ENCODE measurements at regions not wholly inside any gene's neighbourhood (a gene's known extent, or its start where the extent isn't known, plus 50 kb on each side); places are given as distances from the start of the nearest gene placed in this dataset.

DNA sequence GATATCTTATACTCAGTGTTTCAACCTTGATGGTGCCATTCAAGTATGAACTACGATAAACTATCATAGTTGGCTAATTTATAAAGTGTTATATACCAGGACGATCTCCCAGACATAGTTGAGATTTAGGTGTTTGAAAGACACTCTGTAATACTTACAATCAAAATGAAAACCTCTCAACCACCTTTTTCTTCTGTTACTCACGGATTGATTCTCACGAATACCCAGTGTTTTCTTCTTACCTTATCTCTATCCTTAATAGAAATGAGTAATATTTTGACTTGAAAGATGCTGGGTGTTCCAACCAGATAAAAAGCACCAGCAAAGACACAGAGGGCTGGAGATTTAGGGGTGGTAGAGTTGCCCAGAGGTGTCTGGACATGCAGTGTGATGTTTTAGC lies 169.9 kb downstream of the PTCSC3 start:
- ATAC-seq: no peak
- no peak for DNase-seq (ENCODE audit: extremely low read depth in 1 of 4, low spot score in 3 of 4)
- in situ Hi-C loops (cut with MboI): no loop called here
- H3K36me3 ChIP-seq (ENCODE audit: control insufficient read depth, insufficient read depth, low read length): no peaks in the 10 kb centered on the region
- H3K9me1 ChIP-seq (ENCODE audit: control insufficient read depth, insufficient read depth, low read length): no peaks in the 10 kb centered on the region
- no peak for FAIRE-seq
- H3K4me2 ChIP-seq (ENCODE audit: insufficient read depth, low read length): no peak overlapping the region
- H3K79me2 ChIP-seq (ENCODE audit: control insufficient read depth, insufficient read depth, low read length): no peaks in the 10 kb centered on the region
- H3K27me3 ChIP-seq (ENCODE audit: control insufficient read depth in 2 of 2, insufficient read depth in 2 of 2, low read length in 2 of 2): peaks cover 0 to 3% of the 10 kb centered on the region in 2 experiments; a peak in 2 of 5 replicates
- no TSS peak for BruUV-seq (replicated peaks)
- no peak overlapping the region for H2AFZ ChIP-seq (ENCODE audit: low read depth, low read length)
- H4K20me1 ChIP-seq (replicated peaks; ENCODE audit: control insufficient read depth, insufficient read depth, low read length): no peaks in the 10 kb centered on the region
- ChIA-PET CTCF (ENCODE audit: low intra/inter-chr PET ratio) (no interaction called here), POLR2A (no interaction called here)
- intact Hi-C loops (cut with micrococcal nuclease): no loop called here
- no peak overlapping the region for H3K4me3 ChIP-seq
- WGBS (ENCODE audit: insufficient coverage, low coverage, missing lambda C conversion rate): 0% methylated on average over 4 of the region's 4 CpGs
- H3K4me1 ChIP-seq (replicated peaks in 1 of 2; ENCODE audit: control insufficient read depth in 2 of 2, insufficient read depth in 2 of 2, low read length in 2 of 2): no peaks in the 10 kb centered on the region
- no peak overlapping the region for H3K27ac ChIP-seq (ENCODE audit: extremely low read depth, low read depth, low read length)
- no peak overlapping the region for H3K9ac ChIP-seq (ENCODE audit: insufficient read depth in 1 of 2, low read depth in 2 of 2, low read length in 2 of 2)
- no peaks in the 10 kb centered on the region for H3K9me3 ChIP-seq (replicated peaks; ENCODE audit: control insufficient read depth, insufficient read depth, low read depth, low read length)
- TF ChIP-seq, protein P1, sequence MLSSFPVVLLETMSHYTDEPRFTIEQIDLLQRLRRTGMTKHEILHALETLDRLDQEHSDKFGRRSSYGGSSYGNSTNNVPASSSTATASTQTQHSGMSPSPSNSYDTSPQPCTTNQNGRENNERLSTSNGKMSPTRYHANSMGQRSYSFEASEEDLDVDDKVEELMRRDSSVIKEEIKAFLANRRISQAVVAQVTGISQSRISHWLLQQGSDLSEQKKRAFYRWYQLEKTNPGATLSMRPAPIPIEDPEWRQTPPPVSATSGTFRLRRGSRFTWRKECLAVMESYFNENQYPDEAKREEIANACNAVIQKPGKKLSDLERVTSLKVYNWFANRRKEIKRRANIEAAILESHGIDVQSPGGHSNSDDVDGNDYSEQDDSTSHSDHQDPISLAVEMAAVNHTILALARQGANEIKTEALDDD (IDR thresholded peaks at IDR 0.05): no peak
- TF ChIP-seq TCFL5 (CRISPR knock-in tag; conservative IDR thresholded peaks at IDR 0.05) (no peak), PTBP1 (IDR thresholded peaks at IDR 0.05; ENCODE audit: low read depth, low read length) (no peak), YY1 (IDR thresholded peaks at IDR 0.05; ENCODE audit: borderline replicate concordance in 1 of 3, control insufficient read depth in 1 of 3, extremely low read depth in 1 of 3, insufficient read depth in 3 of 3, insufficient read length in 1 of 3, insufficient replicate concordance in 2 of 3, low read depth in 1 of 3, low read length in 2 of 3) (no peak), NONO (IDR thresholded peaks at IDR 0.05; ENCODE audit: low read depth in 2 of 2, low read length in 1 of 2) (no peak), SMAD1 (IDR thresholded peaks at IDR 0.05; ENCODE audit: low read depth, low read length, partially characterized antibody) (no peak), ZNF586 (CRISPR knock-in tag; conservative IDR thresholded peaks at IDR 0.05) (no peak), PTRF (tag; IDR thresholded peaks at IDR 0.05) (no peak), PML (IDR thresholded peaks at IDR 0.05; ENCODE audit: low read length) (no peak), SIX5 (IDR thresholded peaks at IDR 0.05; ENCODE audit: borderline replicate concordance in 1 of 2, insufficient read depth in 1 of 2, low read depth in 1 of 2, low read length in 2 of 2) (no peak), ATF7 (IDR thresholded peaks at IDR 0.05) (no peak)
- TF ChIP-seq, protein P2, sequence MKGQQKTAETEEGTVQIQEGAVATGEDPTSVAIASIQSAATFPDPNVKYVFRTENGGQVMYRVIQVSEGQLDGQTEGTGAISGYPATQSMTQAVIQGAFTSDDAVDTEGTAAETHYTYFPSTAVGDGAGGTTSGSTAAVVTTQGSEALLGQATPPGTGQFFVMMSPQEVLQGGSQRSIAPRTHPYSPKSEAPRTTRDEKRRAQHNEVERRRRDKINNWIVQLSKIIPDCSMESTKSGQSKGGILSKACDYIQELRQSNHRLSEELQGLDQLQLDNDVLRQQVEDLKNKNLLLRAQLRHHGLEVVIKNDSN (CRISPR knock-in tag; IDR thresholded peaks at IDR 0.05): no peak
- TF ChIP-seq, protein P3, sequence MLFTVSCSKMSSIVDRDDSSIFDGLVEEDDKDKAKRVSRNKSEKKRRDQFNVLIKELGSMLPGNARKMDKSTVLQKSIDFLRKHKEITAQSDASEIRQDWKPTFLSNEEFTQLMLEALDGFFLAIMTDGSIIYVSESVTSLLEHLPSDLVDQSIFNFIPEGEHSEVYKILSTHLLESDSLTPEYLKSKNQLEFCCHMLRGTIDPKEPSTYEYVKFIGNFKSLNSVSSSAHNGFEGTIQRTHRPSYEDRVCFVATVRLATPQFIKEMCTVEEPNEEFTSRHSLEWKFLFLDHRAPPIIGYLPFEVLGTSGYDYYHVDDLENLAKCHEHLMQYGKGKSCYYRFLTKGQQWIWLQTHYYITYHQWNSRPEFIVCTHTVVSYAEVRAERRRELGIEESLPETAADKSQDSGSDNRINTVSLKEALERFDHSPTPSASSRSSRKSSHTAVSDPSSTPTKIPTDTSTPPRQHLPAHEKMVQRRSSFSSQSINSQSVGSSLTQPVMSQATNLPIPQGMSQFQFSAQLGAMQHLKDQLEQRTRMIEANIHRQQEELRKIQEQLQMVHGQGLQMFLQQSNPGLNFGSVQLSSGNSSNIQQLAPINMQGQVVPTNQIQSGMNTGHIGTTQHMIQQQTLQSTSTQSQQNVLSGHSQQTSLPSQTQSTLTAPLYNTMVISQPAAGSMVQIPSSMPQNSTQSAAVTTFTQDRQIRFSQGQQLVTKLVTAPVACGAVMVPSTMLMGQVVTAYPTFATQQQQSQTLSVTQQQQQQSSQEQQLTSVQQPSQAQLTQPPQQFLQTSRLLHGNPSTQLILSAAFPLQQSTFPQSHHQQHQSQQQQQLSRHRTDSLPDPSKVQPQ (CRISPR knock-in tag; IDR thresholded peaks at IDR 0.05; ENCODE audit: borderline replicate concordance): no peak
- TF ChIP-seq, protein P4, sequence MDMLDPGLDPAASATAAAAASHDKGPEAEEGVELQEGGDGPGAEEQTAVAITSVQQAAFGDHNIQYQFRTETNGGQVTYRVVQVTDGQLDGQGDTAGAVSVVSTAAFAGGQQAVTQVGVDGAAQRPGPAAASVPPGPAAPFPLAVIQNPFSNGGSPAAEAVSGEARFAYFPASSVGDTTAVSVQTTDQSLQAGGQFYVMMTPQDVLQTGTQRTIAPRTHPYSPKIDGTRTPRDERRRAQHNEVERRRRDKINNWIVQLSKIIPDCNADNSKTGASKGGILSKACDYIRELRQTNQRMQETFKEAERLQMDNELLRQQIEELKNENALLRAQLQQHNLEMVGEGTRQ (CRISPR knock-in tag; IDR thresholded peaks at IDR 0.05): no peak
- TF ChIP-seq, protein P5, sequence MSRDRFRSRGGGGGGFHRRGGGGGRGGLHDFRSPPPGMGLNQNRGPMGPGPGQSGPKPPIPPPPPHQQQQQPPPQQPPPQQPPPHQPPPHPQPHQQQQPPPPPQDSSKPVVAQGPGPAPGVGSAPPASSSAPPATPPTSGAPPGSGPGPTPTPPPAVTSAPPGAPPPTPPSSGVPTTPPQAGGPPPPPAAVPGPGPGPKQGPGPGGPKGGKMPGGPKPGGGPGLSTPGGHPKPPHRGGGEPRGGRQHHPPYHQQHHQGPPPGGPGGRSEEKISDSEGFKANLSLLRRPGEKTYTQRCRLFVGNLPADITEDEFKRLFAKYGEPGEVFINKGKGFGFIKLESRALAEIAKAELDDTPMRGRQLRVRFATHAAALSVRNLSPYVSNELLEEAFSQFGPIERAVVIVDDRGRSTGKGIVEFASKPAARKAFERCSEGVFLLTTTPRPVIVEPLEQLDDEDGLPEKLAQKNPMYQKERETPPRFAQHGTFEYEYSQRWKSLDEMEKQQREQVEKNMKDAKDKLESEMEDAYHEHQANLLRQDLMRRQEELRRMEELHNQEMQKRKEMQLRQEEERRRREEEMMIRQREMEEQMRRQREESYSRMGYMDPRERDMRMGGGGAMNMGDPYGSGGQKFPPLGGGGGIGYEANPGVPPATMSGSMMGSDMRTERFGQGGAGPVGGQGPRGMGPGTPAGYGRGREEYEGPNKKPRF (IDR thresholded peaks at IDR 0.05; ENCODE audit: low read depth, low read length): no peak

Data from K562 (cell line).